GM13976 (cell line): ENCODE measurements at regions not wholly inside any gene's neighbourhood (a gene's known extent, or its start where the extent isn't known, plus 50 kb on each side); places are given as distances from the start of the nearest gene placed in this dataset.
"Not testable (repeated sequence)": the region's sequence is repeated elsewhere in the genome, so short reads cannot be mapped to it uniquely, and the experiment has no call there.

Source experiments
- DNase-seq: peaks from one replicate; pipeline ENCODE4 v3.0.0; 2012; ENCODE audit warnings: low spot score
- CTCF ChIP-seq: IDR thresholded peaks from 2 replicates; pipeline ENCODE4 v1.5.1; 2012; ENCODE audit warnings: borderline replicate concordance, mild to moderate bottlenecking; ENCODE audit not compliant: insufficient read depth; ENCODE audit errors: extremely low read depth, missing control alignments, control extremely low read depth
- in situ Hi-C: fragments of 300-500 bp; cut with MboI; formaldehyde crosslinking; loops from one replicate; pipeline ENCODE4 v1.12.0; 2022; ENCODE audit warnings: low sequenced_read_pairs, mixed read lengths, inconsistent platforms; ENCODE audit not compliant: unreplicated experiment

GRCh38 chr9:100639854-100640253 is 62.0 kb downstream of the CAVIN4 start:
- DNase-seq: no peak
- in situ Hi-C loops: no loop called here

GRCh38 chr9:100640447-100641050 is 62.7 kb downstream of the CAVIN4 start:
- no peak for TF ChIP-seq CTCF
- in situ Hi-C loops: no loop called here
- no peak for DNase-seq

More at GRCh38 chr9:100639854-100640253, 62.0 kb downstream of the CAVIN4 start:
- no peak for TF ChIP-seq CTCF

- in situ Hi-C loops: no loop called here
- no peak for TF ChIP-seq CTCF
- no peak for DNase-seq
Observed at GRCh38 chr9:100641166-100641565, 63.3 kb downstream of the CAVIN4 start.

GRCh38 chr9:100652850-100653249 is 75.0 kb downstream of the CAVIN4 start:
- in situ Hi-C loops: no loop called here
- DNase-seq: no peak

GRCh38 chr9:100653643-100654334 is 75.9 kb downstream of the CAVIN4 start:
- DNase-seq: no peak
- no peak for TF ChIP-seq CTCF
- in situ Hi-C loops: no loop called here

More at GRCh38 chr9:100652850-100653249, 75.0 kb downstream of the CAVIN4 start:
- no peak for TF ChIP-seq CTCF

- in situ Hi-C loops, DNase-seq: not testable (repeated sequence)
Observed at GRCh38 chr9:100656851-100657250, 79.0 kb downstream of the CAVIN4 start.

- in situ Hi-C loops: no loop called here
- TF ChIP-seq CTCF: no peak
Observed at GRCh38 chr9:100661668-100662067, 83.8 kb downstream of the CAVIN4 start.

More at GRCh38 chr9:100661668-100662067, 83.8 kb downstream of the CAVIN4 start:
- no peak for DNase-seq
